Activated T-cell treated with anti-CD3 and anti-CD28 coated beads for 1 hour (primary cell): ENCODE measurements at regions not wholly inside any gene's neighbourhood (a gene's known extent, or its start where the extent isn't known, plus 50 kb on each side); places are given as distances from the start of the nearest gene placed in this dataset.
"Not testable (repeated sequence)": the region's sequence is repeated elsewhere in the genome, so short reads cannot be mapped to it uniquely, and the experiment has no call there.

ENCODE experiments used
- DNase-seq: peaks from one replicate; pipeline ENCODE4 v3.0.0-alpha.2; 2020; ENCODE audit warnings: low read depth

DNA sequence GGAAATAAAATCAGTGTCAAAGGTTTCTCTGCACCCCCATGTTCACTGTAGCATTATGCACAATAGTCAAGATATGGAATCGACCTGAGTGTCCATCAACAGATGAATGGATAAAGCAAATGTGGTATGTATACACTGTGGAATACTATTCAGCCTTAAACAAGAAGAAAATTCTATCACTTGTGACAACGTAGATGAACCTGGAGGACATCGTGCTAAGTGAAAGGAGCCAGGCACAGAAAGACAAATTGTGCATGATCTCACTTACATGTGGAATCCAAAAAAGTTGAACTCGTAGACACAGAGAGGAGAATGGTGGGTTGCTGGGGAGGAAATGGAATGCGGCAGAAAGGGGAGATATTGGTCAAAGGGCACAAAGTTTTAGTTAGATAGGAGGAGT lies 136.3 kb upstream of the ESR1 start:
- no peak for DNase-seq

DNA sequence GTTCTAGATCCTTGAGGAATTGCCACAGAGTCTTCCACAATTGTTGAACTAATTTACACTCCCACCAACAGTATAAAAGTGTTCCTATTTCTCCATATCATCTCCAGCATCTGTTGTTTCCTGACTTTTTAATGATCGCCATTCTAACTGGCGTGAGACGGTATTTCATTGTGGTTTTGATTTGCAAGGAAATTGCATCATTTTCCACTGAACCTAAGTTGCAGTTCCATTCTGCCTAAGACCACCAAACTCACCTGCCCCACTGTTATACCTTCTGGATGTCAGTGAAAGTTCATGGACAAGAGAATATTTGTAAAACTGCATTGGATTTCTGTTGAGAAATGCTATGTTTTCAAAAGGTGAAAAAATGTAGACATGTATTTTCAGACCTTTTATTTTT lies 132.9 kb upstream of the ESR1 start:
- DNase-seq, result no peak

DNA sequence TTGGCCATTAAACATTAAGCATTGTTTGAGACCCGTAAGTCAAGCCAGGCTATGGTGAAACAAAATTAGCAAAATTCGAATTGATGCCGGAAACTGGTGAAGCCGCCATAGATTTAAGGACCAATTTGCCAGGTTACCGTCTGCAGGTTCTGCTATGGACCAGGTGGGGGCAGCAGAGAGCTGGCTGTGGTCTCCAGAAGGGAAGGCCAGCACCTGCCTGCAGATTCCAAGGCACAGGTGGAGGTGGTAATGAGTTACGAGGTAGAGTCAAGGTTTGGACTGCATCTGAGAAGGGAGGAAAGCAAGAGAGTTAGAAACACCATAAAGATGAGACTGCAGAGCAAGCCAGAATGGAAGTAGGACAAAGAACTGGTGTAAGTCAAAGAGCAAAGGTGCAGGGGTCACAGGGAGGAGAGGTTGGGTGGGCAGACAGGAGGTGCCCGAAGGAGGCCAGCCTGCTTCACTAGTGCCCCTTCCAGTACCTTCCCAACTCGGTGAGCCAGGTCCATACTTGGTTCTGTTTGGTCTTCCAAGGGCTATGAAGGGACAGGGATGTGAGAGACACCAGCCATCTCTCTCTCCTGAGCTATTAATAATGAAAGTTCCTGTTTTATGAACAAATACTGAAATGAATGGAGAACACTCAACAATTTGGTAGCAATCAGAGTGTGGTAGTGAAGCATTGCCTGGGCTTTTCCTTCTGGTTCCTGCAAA lies 131.6 kb upstream of the ESR1 start:
- DNase-seq, result peak; percentile 21

DNA sequence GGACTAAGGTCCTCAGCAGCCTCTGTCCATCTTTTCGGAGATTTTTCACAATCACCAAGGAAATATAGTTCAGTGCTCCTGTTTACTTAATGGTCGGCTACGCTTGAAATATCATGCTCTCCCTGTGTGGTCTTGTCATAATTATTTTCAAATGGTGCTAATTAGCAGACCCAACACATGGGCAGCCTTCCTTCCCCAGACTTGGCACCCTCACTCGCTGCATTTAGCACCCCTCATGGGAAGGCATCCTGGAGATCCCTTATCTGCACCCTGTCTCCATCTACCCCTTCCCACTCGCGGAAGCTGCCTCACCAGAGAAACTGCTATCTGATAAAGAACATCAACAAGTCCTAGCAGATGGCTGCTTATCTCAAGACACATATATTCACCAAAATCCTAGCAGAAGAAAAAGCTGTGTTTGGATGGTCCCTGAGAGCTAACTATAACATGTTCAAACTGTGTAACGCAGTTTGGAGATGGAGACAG lies 131.0 kb upstream of the ESR1 start:
- DNase-seq, result no peak

DNA sequence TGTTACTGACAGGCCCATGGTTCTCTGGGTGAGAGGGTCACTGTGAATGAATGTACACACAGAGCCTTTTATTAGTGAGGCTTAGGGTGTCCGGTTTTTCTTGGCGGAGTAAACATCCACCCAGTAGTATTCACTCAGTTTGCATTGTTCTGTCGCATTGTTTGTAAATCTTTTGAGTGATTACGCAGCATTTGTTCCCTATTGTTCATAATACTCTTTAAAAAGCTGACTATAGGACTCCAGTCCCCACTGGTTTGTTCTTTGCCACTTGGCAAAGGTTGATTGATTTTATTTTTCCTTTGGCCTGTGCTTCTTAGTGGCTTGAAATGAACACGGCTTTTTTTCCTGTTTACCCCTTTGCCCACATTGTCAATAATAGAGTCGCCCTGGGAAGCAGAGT lies 130.1 kb upstream of the ESR1 start:
- DNase-seq, result no peak

DNA sequence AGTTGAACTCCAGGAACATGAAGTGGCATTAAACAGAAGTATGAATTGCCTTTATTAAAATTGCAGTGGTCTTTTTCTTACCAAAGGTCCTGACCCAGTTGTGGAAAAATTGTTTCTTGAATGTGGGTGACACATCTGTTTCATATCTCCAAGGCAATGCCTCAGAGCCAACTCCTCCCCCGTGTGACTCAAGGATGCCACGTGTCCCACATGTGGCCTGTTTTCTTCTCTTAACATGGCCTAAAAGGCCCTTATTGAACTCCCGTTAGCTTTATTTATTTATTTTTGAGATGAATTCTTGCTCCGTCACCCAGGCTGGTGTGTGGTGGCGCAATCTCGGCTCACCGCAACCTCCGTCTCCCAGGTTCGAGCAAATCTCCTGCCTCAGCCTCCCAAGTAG lies 128.4 kb upstream of the ESR1 start:
- no peak for DNase-seq

DNA sequence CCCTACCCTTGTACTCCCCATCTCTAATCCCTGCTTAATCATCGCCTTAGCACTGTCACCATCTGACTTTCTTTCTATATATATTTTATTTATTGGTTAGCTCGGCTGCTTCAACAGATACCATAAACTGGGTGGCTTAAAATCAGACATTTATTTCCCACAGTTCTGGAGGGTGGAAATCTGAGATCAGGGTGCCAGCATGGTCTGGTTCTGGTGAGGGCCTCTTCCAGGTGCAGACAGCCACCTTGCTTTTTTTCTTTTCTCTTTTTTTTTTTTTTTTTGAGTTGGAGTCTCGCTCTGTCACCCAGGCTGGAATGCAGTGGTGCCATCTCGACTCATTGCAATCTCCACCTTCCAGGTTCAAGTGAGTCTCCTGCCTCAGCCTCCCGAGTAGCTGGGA lies 127.5 kb upstream of the ESR1 start:
- DNase-seq, result no peak

DNA sequence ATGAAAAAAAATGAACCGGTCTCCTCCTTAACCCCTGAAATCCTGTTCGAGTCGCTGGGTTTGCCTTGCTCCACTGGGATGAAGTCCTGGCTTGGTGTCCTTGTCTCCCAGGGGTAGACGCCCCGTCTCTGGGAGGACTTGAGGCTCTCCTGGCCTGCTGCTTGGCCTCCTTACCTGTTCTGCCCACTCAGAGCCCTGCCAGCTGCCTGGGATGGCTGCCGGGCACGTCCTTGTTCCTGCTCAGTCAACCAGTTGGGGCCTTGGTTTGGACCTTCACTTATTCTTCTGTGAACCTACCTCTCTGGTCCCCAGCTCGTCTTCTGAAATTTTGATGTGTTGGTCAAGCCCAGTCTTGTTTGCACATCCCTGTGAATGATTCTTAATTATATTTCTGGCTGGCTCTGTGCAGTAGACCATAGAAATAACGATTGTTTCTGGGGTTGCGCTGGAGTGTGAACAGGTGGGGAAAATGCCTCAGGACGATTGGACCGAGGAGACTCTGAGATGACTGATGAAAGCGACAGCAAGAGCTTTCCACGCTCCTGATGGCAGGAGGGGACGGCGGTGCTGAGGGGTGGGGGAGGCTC lies 126.5 kb upstream of the ESR1 start:
- no peak for DNase-seq

DNA sequence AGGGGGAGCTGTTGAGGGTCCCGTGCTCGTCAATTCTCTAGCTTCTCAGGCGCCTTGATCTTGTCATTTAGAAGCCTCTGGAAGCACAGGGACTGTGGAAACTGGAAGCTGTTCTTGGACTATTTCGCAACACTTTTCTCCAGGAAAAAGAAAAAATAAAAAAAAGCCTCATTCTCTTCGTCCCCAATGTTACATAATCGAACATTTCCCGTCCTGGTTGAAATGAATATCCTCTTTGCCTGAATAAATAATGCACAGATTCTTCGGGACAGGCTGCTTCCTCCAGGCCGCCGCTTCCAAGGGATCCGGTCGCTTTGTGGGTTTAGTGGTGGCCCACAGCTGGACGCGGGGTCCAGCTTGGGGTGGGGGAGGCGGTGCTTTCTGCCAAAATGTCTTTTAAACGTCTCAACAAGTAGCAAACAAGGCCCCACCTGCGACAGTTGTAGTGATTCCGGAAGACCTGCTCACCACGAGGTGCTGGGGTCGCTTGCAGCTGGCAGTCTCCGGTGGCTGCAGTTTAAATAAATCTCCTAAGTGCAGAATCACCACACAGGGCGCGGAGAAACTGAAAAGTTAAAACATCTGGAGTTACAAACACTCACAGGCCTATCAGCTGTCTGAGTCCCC lies 125.9 kb upstream of the ESR1 start:
- DNase-seq, result no peak

DNA sequence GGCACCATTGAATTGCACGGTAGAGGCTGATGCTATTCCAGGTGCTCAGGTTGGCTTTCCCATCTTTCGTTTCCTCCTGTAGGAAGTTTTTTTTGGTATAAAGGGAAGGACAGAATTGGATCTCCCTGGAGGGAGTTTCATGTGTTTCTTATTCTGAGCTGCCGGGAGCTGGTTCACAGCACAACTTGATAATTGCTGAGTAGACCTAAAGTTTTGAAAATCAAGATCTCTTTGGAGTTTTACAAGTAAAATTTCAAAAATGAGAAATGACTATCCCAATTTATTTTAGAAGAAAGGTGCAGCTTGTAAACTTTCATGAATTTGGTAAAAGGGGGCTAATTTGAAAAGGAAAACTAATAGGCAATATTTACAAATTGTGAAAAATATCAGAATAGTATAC lies 125.2 kb upstream of the ESR1 start:
- no peak for DNase-seq

DNA sequence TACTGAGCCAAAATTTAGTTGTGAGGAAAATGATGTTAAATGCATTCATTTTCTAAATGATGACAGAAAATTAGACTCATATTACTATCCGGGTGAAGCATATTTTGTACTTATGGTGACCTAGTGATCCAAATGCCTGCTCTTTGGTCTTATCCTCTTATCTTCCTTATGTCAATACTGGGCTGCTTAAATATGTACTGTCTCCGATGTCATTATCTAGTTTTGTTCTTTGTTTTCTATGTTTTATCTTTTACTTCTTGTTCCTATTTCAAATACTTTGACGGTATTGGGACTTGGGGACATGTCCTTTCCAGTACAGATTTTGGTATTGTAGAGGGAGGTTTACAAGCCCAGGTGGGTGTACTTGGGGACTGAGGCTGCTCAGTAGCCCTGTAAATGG lies 124.6 kb upstream of the ESR1 start:
- DNase-seq, result no peak

DNA sequence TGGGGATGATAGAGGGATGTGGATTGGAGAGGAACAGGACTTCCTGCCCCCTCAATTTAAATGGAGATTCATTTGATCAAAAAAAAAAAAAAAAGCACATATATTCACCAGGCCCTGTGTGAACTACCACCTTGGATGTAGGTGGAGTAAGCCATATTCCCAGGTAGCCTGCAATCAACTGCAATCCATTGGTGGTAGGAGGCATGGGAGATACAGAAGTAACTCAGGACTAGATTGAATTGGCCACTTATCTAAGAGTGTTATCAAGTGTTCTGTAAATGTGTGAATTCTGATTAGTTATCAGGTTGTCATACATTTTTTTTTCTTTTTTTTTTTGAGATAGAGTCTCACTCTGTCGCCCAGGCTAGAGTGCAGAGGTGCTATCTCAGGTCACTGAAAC lies 124.1 kb upstream of the ESR1 start:
- no peak for DNase-seq

DNA sequence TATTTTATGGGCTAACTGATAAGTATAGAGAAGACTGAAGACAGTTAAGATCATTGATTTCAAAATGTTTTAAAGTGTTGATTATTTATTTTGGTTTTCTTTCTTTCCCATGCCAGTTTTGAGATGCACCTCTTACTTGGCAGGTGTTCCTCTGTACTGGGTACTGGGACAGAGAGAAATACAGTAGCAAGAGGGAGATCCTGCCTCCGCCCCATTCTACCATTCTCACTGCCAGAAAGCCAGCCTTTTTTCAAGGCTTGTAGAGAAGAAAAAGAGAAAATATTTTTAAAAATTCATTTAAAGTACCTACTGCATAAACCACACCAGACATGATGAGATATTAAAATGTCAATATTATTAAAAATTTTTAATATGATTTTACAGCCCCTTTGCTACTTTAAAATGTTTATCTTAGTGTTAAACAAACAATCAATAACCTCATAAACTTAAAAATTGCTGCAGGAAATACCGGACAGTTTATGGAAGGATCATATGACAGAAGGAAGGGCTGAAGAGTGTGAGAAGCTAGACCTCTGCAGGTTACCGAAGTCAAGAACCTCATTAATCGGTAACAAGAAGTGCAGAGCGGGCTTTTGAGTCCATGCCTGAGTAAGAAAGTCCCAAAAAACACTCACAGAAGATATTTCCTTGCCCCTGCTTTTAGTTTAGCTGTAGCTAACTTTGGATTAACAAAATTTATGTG lies 117.8 kb upstream of the ESR1 start:
- DNase-seq, result no peak

DNA sequence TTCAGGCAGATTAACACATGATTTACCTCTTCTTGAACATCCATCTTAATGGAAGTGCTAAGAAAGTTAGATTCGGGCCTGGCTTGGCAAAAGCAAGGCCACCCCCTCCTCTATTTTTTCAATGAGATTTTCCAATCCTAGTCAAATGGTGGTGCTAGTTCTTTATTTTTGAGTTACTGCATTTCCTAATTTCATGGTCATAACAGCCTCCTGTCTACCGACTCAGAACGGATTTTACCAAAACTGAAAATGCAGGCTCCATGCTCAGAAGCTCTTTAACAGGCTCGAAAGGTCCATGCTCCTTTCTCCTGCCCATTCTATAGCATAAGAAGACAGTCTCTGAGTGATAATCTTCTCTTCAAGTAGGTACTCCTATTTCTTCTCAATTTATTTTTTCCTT lies 117.2 kb upstream of the ESR1 start:
- DNase-seq, result no peak

DNA sequence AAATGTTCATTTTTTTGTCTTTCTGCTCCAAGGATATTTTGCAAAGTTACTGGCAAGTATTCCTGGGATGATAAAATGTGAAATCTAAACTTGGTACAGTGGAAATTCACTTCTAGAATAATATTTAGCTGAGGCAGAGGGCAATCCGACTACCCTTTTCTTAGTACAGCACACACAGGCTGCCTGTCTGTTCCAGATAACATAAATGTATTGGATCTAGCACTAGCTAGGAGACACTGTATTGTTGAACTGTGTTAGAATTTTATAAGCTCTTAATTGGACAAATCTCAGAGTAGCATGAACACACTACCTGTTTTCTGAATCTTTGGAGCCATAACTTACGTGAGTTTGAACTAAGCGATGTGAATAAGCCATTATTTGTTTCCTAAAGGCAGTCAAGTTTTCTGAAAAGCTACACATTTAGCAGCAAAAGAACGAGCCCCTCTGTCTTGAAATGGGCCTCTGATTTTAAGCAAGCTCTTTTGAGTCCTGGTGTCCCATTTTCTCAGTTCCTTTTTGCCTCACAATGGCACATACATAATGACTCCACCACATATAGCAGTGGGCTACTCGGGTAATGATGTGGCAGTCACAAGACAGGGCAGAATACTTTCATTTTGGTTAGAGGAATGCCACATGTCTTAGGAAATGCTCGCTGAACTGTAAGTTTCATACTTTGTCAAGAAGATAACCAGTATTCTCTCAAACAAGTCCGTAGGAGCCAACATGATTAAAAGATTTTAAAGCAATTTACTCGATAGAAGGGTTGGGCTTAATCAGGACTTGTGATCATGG lies 116.5 kb upstream of the ESR1 start:
- DNase-seq, result no peak

DNA sequence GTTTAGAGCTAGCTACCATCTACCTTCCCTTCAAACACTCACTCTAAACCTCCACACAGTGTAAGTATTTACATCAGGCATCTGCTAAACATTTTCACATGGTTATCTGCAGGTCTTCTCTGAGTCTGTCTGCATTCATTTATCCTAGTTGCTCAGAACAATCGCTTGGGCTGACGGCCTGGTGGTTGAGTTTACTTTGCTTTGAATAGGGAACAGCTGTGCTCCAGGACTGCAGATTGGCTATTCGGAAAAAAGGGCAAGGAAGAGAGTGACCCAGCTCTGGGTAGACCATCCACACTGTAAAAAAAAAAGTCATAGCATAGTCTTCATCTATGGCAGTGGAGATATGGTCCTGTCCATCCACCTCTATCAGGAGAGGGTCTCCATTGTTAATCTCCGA lies 115.3 kb upstream of the ESR1 start:
- no peak for DNase-seq

DNA sequence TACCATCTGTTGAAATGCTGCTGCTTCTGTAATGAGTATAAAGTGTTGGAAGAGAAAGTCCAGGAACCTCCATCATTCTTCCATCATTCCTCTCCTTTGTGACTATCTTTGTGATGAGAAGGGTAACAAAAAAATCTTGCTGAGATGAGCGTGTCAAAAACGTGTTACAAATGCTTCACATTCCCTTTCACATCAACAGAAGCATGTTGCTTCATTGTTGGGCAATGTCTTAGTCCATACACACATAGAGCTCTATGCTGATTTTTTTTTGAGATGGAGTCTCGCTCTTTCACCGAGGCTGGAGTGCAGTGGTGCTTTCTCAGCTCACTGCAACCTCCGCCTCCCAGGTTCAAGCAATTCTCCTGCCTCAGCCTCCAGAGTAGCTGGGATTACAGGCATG lies 114.1 kb upstream of the ESR1 start:
- no peak for DNase-seq

DNA sequence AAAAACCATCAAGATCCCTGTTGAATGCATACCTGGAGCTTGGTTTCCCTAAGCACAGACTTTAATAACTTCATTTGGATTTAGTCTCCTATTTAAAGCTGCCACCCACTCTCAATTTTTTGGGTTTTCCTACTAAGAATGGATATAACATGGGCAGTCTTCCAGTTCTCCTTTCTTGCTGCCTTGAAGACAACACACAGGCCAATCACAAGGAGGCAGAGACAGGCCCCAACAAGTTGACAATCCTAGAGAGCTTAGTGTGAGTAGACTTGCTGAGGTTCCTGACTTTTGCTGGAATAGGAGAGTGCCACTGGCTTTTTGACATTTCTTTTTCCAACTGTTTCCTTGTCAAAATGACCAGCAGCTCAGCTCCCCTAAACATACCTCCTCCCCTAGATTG lies 112.3 kb upstream of the ESR1 start:
- no peak for DNase-seq

DNA sequence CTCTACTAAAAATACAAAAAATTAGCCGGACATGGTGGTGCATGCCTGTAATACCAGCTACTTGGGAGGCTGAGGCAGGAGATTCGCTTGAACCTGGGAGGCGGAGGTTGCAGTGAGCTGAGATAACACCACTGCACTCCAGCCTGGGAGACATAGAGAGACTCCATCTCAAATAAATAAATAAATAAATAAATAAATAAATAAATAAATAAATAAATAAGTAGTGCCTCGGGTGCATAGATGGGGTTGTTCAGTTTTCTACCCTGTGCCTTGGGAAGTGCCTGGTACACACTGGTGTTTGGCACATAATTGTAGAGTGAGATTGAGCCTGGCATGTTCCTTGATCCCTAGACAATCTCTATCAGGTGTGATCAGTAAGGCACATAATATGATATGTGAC lies 111.2 kb upstream of the ESR1 start:
- DNase-seq, result not testable (repeated sequence)

DNA sequence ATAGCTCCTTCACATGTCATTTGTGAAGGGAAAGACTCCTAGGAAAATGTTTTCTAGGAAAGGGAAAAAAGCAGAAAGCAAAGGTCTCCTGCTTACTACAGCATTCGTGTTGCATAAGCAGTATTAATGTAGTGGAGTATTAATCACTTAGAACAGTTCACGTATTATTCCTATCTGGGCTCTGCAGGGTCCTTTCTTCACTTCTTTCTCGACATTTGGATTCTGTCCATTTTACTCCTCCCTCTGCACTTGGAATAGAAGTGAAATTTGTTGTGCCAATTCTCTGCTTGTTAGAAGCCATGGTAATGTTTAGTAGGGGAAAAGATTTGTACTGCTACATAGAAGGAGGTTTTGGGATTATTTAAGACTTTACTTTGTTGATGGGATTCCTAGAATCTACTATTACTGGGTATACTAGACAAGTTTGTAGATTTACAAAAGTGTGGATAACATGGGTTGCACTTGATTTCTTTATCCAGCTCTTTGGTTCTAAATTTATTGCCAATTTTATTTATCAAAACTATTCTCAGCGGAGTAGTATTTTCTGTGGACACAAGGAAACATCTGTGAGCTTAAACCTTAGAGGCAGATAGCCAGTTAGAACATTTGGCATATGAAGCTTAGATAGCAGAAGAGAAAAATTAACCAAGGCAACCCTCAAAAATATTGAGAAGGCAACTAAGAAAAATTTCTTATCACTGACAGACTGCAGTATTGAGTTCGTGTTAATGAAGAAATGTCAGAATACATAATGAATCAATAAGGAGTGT lies 108.4 kb upstream of the ESR1 start:
- no peak for DNase-seq

DNA sequence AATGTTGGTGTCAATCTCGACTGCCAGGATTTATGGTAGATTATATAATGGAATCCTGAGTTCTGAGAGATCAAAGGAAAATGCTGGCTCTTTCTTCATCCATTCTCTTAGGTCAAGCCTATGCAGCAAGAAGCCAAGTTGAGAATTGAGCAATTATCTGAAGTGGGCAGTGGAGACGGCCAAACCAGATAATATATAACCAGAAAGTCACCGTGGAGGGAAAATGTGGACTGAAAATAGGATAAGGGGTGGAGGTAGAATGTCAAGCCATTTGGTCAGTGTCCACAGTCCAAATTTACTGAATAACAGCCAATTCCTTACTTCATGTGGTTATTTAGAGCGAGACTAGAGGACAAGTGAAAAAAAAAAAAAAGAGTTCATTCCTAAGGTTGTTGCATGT lies 107.8 kb upstream of the ESR1 start:
- no peak for DNase-seq
